ENCODE measurements at regions not wholly inside any gene's neighbourhood (a gene's known extent, or its start where the extent isn't known, plus 50 kb on each side); places are given as distances from the start of the nearest gene placed in this dataset.
"Not testable (repeated sequence)": the region's sequence is repeated elsewhere in the genome, so short reads cannot be mapped to it uniquely, and the experiment has no call there.

DNA sequence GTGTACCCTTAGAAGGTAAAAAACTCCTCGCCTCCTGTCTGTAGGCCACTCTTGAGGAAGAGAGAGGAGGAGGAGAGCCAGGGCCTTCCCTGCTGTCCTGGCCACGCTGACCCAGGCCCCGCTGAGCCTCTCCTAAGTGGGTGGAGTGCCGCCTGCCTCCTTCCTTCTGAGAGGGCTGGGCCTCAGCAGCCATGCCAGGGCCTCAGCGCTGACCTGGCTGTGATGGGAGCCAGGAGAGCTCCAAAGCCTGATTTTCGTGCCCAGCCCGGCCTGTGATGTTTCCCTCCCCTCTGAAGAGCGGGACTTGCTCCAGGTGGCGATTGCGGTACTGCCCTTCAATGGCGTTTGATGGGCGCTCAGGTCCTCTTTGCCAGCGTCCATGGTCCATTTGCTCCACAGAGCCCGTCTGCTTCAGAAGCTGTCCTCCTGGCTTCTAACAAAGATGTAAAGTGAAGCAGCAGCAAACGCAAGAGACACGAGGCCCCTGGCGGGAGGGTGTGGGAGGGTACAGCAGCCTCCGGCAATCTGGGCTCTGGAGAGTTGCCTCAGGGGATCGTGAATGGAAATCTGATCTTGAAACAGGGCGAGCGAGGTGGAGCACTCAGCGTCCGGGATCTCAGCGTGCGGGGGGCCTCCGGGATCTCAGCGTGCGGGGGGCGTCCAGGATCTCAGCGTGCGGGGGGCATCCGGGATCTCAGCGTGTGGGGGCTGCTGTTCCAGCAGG, 93.5 kb downstream of the NPIPB11 start:
- no peak for DNase-seq
- intact Hi-C loops (cut with DNase I; ENCODE audit: low total_unique reads): no loop called here
- no peak overlapping the region for H3K4me3 ChIP-seq
- TF ChIP-seq, protein P1, sequence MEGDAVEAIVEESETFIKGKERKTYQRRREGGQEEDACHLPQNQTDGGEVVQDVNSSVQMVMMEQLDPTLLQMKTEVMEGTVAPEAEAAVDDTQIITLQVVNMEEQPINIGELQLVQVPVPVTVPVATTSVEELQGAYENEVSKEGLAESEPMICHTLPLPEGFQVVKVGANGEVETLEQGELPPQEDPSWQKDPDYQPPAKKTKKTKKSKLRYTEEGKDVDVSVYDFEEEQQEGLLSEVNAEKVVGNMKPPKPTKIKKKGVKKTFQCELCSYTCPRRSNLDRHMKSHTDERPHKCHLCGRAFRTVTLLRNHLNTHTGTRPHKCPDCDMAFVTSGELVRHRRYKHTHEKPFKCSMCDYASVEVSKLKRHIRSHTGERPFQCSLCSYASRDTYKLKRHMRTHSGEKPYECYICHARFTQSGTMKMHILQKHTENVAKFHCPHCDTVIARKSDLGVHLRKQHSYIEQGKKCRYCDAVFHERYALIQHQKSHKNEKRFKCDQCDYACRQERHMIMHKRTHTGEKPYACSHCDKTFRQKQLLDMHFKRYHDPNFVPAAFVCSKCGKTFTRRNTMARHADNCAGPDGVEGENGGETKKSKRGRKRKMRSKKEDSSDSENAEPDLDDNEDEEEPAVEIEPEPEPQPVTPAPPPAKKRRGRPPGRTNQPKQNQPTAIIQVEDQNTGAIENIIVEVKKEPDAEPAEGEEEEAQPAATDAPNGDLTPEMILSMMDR (IDR thresholded peaks at IDR 0.05 in 4 of 5, conservative IDR thresholded peaks at IDR 0.05 in 1 of 5): no peak
- no peak for TF ChIP-seq POLR2A (IDR thresholded peaks at IDR 0.05)
- H3K36me3 ChIP-seq: no peaks in the 10 kb centered on the region
- in situ Hi-C loops (cut with MboI; ENCODE audit: low sequenced_read_pairs in 4 of 4): no loop called here
- H3K27ac ChIP-seq: no peak overlapping the region
- no peak for ATAC-seq
- no peaks in the 10 kb centered on the region for H3K27me3 ChIP-seq
- H3K9me3 ChIP-seq: no peaks in the 10 kb centered on the region
- peaks cover 0 to 7% of the 10 kb centered on the region in 2 donors for H3K4me1 ChIP-seq

DNA sequence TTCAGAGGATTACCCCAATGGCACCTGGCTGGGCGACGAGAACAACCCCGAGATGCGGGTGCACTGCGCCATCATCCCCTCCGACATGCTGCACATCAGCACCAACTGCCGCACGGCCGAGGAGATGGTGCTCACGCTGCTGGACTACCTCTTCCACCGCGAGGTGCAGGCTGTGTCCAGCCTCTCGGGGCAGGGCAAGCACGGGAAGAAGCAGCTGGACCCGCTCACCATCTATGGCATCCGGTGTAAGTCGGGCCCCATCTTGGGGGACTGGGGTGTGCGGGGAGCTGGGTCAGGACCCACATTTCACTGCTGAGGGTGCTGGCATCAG, 94.2 kb downstream of the NPIPB11 start:
- H3K27ac ChIP-seq; in situ Hi-C loops (cut with MboI; ENCODE audit: low sequenced_read_pairs in 4 of 4); H3K4me3 ChIP-seq; DNase-seq; intact Hi-C loops (cut with DNase I; ENCODE audit: low total_unique reads); H3K4me1 ChIP-seq; H3K9me3 ChIP-seq; H3K27me3 ChIP-seq; ATAC-seq; H3K36me3 ChIP-seq: not testable (repeated sequence)

DNA sequence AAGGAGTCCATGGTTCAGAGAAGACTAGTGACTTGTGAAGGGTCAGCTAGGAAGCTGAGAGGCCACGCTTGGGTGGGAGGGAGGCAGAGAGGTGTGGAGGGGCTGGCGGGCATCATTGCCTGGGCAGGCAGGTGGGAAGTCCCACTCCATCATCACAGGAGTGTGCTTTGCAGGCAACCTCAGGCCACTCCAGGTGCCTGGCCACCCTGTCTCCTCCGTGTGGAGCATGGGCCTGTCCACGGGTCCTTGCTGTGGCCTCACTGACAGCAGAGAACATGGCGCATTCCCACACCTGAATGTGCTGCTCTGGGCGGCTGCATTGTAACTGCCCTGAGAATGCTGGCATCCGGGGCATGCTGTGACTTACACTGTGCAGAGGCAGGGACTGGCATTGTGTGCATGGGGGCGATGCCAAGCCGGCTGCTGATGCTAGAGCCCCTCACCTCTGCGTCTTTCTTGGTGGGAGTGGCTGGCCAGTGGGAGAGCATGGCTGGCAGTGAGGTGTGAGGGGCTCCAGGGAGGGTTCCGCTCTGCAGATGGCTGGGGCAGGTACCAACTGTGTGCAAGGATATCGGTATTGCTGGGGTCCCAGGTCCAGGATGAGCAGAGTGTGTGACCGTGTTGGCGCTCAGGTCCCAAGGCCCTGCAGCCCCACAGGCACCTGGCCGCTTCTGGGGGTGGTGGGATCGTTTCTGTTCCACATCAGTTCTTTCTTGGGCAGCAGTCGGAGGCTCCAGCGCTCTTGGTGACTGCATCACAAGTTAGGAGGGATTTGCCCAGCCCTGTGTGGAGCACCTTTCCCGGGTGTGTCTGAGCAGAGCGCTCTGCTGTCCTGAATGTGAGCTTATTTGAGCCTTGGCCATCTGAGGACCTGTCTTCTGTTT, 94.8 kb downstream of the NPIPB11 start:
- no peak for ATAC-seq
- Histone ChIP-seq H3K4me1 (peaks cover 0 to 7% of the 10 kb centered on the region in 2 donors), H3K27me3 (no peaks in the 10 kb centered on the region), H3K27ac (no peak overlapping the region), H3K9me3 (no peaks in the 10 kb centered on the region), H3K36me3 (no peaks in the 10 kb centered on the region), H3K4me3 (no peak overlapping the region)
- no peak for TF ChIP-seq POLR2A (IDR thresholded peaks at IDR 0.05)
- TF ChIP-seq, protein P1 (IDR thresholded peaks at IDR 0.05 in 4 of 5, conservative IDR thresholded peaks at IDR 0.05 in 1 of 5): no peak
- no peak for DNase-seq
- in situ Hi-C loops (cut with MboI; ENCODE audit: low sequenced_read_pairs in 4 of 4): no loop called here
- intact Hi-C loops (cut with DNase I; ENCODE audit: low total_unique reads): no loop called here

DNA sequence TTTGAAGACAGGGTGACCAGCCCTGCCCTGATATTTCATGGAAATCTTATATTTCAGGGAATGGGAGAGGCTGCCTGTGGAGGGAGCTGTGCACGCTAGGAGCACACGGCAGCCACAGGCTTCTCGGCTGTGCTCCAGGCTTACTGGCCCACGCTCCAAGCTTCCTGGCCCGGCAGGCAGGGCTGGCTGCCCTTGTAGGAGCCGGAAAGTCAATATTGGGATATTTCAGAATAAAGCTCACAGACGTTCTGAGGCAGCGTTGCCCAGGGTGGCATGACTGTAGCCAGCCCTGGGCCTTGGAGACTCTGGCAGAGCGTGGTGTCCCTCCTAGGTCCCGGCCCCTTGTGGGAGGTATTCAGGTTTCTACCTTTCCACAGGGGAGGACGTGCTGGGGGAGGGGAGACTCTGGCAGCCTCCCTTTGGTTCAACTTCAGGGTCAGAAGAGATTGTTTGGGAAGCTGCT, 95.6 kb downstream of the NPIPB11 start:
- peaks cover 0 to 7% of the 10 kb centered on the region in 2 donors for H3K4me1 ChIP-seq
- H3K9me3 ChIP-seq: no peaks in the 10 kb centered on the region
- ATAC-seq (peak; percentile 47 to 53), DNase-seq (no peak)
- in situ Hi-C loops (cut with MboI; ENCODE audit: low sequenced_read_pairs in 4 of 4) (no loop called here), intact Hi-C loops (cut with DNase I; ENCODE audit: low total_unique reads) (no loop called here)
- no peaks in the 10 kb centered on the region for H3K27me3 ChIP-seq
- no peaks in the 10 kb centered on the region for H3K36me3 ChIP-seq
- TF ChIP-seq, protein P1 (IDR thresholded peaks at IDR 0.05 in 4 of 5, conservative IDR thresholded peaks at IDR 0.05 in 1 of 5): no peak
- TF ChIP-seq POLR2A (IDR thresholded peaks at IDR 0.05): no peak
- H3K4me3 ChIP-seq: no peak overlapping the region
- no peak overlapping the region for H3K27ac ChIP-seq

DNA sequence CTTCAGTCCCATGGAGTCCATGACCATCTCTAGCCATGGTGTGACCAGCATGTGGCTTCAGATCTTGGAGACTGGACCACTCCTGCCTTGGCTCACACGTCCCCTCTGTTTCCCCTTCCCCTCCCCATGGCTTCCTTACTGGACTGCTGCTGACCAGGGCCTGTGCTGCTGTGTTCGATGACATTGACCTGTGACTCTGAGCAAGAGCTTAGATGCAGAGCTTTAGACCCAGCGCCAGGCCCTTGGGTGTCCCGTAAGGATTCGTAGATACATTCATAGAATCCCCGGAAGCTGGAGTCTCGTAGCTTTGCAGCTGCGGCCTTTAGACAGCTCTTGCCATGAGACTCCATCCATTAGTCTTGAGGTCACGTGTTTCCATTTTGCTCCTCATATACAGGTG, 96.3 kb downstream of the NPIPB11 start:
- DNase-seq; ATAC-seq; in situ Hi-C loops (cut with MboI; ENCODE audit: low sequenced_read_pairs in 4 of 4); H3K27me3 ChIP-seq; H3K4me1 ChIP-seq; H3K9me3 ChIP-seq; H3K36me3 ChIP-seq; intact Hi-C loops (cut with DNase I; ENCODE audit: low total_unique reads); H3K4me3 ChIP-seq; H3K27ac ChIP-seq: not testable (repeated sequence)

DNA sequence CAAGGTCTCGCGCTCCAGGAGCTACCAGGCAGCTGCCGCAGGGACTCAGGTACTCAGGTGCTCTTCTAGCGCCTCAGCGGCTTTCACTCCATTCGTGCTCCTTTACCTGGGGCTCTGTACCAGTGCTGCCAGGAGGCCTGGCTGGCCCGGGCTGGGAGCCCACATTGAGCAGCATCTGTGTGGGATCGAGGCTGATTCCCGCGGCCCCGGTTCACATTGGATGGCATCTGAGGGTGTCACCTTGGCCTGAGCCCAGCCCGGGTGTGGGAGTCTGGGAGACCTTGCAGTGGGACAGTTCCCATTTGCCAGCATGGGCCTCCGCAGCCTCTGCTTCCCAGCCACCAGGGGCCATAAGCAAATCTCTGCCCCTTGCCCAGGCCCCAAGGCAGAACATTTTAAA, 96.9 kb downstream of the NPIPB11 start:
- DNase-seq; H3K4me3 ChIP-seq; H3K4me1 ChIP-seq; in situ Hi-C loops (cut with MboI; ENCODE audit: low sequenced_read_pairs in 4 of 4); H3K36me3 ChIP-seq; H3K27ac ChIP-seq; H3K27me3 ChIP-seq; ATAC-seq; H3K9me3 ChIP-seq; intact Hi-C loops (cut with DNase I; ENCODE audit: low total_unique reads): not testable (repeated sequence)

Measured in gastrocnemius medialis (tissue), 4 donors.